ENCODE measurements at regions not wholly inside any gene's neighbourhood (a gene's known extent, or its start where the extent isn't known, plus 50 kb on each side); places are given as distances from the start of the nearest gene placed in this dataset.

DNA sequence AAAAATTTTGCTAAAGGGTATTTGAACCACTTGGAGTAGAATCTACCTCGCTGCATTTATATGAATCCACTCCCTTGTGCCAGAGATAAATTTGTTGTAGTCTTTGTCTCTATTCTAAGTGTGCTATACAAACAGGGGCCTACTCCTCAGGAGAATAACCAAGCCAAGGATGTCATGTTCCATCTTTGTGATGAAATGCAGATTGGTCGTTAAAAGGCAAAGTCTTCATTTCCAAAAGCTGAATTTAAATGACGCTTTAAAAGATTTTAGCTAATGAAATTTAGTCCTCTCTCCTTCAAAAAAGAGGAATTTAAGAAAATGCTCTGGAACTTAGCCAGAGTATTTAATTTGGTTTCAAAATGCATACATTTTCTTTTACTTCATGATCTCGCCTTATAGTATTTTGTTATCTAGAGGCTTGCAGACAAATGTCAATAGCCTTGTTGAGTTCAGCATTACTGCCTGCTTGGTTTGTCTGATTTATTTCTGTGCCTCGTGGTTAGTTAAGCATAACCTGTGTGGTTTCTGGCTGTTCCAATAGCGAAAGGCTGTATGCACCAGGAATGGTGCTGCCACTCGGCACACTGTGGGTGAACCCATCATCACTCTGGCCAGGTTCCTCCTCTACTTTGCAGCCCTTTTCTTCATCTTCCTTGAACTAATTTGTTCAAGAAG lies 417.6 kb downstream of the ZNF521 start:
- intact Hi-C loops (cut with micrococcal nuclease): no loop called here

DNA sequence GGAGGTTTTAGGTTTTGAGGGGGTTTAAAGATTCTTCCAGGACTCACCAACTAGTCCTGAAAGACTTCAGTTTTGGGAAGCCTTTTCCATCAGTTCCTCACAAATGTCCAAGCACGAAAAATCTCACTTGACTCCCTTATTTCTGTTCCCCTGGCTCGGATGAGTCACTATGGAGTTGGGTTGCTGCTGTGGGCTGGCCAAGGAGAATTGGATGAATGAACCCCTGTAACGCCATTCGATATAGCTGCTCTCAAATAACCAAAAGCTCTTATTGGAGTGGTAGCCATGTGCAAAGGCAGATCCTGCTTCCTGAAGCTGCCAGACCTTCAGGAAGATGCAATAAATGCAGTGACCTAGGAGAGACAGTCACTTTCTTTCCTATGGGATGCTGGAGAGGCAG lies 417.0 kb downstream of the ZNF521 start:
- intact Hi-C loops (cut with micrococcal nuclease): no loop called here

DNA sequence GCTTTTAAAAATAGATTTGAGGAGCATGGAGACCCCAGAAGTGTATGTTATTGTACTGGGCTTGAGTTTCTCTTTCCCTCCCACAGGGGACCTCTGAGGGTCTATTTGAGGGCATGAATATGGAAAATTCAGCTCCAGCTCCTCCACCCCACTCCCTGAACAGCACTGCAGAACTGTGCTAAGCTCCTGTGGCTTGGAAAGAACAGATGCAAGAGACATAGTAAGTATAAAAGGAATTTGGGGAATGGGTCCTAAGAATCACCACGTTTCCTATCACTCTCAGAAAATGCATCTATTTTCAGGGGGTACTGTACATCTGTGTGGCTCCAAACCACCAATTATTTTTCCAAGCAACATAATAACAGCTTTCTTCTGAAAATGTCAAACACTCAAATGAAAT lies 416.1 kb downstream of the ZNF521 start:
- intact Hi-C loops (cut with micrococcal nuclease): no loop called here

DNA sequence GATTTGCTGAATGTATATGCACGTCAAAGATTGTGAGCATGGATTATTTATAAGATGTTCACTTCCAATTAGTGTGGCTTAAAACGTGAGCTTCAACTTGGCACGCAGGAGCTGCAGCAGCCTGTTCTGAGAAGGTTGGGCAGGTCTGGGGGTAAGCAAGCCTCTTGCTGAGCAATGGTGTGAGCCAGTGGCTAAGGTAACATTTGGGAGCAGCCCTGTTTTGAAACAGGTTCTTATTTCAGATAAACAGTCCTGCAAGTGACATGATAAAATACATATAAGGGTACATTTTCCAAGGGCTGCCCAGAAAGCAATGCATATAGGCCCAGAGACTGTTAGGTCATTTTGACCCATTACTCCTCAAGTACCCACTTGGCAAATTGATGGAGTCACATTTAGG lies 415.3 kb downstream of the ZNF521 start:
- intact Hi-C loops (cut with micrococcal nuclease): no loop called here

DNA sequence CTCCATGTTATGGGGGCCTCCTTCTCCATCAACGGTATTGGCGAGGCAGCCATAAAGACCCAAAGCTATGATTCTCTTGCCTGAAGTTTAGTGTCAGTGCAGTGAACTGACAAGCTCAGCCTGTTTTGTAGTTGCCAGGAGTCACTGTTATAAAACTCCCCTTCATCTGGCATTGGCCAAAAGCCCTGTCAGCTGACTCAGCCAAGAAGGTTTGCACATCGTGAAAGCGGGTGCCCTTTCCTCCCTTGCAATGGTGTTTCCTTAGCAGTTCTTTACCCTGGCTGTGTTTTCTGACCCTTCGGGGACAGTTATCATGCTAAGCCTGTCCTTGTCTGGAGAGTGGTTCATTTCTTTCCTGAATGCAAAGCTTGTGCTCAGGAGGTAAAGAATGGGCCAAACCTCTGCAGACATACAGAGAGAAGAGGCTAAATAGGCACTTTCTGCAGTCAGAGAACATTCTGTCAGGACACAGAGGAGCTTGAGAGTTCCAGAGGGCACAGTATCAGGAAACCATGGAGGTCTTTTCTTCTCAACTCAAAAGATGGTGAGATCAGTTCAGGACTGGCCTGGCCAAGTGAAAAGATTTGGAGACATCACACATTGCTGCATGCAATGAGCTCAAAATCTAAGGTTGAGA lies 414.2 kb downstream of the ZNF521 start:
- intact Hi-C loops (cut with micrococcal nuclease): no loop called here

DNA sequence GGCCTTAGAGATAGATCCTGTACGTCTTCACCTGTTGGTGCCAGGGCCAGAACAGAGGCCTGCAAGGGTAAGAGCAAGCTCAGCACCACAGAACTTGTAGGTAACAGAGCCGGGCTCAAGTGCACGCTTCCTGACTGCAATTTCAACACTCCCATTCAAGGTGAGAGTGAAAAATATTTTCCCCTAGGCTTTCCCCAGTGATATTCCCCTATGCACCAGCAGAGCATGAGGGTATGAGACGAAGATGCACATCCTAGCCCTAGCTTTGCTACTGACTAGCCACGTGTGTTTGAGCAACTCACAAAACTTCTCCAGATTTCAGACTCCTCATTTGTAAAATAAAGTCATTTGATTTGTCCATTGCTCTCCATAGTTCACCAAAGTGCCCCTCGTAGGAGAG lies 411.6 kb downstream of the ZNF521 start:
- intact Hi-C loops (cut with micrococcal nuclease): no loop called here

DNA sequence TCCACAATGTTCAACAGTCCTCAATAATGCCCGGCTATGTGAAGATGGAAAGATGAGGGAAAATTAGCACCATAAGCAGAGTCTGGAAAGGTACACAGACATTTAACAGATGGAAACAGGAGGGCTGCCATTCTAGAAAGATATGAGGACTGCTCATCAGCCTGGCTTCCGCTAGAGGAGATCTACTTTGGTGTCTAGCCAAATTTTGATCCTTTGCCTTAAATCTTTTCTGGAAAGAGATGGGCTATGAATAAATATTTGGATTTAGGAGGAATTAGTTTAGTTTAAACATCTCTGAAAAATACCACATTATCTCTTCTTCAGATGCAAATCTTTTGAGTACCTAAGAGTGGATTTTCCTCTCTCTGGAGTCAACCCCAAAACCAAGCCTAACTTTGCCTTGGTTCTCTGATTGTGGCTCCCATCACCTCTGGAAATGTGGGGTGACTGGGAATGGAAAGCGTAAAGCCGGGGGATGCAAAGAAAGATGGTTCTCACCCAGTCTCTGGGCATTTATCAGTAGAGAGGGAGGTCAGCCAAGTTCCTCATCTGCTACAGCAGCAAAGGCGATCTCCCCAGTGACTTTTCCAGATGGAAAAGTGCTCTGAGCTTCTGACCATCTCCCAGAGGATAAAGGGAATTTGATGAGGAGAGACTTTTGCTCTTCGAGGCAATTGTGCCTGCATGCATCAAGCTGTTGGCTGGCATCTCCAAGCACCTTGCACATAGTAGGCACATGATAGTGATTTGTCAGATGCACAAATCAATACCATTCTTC lies 410.6 kb downstream of the ZNF521 start:
- intact Hi-C loops (cut with micrococcal nuclease): no loop called here

DNA sequence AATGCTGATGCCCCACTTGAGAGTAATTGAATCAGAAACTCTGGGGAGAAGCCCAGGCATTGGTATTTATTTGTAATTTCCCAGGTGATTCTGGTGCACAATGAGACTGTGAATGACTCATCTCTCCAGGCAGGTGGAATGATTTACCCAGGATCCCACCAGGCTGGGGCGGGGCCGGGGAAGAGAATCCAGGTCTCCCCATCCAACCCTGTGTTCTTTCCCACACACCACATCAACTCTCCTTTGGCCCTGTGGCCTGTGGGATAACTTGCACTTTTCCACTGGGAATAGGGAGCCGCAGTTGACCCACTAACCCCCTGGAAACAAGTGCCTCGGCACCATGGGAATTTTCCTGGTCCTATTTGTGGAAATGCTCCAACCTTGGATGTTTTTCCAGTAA lies 409.8 kb downstream of the ZNF521 start:
- intact Hi-C loops (cut with micrococcal nuclease): no loop called here

DNA sequence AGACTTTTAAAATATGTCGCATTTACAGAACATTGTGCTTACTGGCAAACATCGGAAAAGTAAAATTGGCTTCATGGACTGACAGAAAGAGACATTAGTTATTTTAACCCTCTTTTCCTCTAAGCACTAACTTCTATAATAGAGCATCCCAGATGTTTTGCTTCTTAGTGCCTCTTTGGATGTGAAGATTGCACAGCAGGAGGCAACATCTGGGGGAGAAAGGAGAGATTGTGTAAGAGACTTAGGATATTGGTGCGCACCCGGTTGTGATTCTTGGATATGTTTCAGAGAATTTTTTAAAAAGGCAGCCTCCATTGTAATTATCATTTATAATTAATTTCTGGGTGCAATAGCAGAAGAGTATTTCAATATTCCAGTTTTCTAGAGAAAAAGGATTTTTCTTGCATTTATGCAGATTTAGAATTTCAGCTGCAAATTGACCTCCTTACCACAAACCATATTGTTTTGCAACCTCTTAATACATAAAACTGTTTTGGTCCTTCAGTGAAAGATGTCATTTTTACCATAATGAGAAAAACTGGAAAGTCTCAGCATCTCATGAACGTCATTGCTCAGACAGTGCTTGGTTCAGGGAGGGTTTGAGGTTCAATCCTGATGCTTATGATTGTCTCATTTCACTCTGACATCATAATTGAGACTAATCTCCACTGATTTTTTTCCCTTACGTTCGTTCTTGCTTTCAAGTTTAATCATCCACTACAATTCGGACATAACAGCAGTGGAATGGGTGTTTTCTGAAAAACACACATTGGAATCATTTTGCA lies 404.3 kb downstream of the ZNF521 start:
- intact Hi-C loops (cut with micrococcal nuclease): no loop called here

DNA sequence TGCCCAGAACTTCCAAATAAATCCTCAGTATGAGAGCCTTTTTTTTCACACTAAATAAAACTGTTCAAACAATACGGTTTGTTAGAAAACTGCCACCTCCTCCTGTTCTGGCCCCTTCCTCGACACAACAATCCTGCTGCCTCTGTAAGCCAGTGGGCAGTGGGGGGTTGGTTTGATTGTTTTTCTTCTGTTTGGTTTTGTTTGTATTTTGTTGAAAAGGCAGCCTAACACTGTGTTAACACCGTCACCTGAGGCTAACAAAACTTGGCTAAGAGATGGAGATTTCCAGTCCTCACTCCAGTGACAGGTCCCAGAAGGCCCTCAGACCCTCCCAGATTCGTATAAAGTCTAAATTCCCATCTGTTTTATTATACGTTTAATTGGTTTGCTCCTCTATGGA lies 402.1 kb downstream of the ZNF521 start:
- intact Hi-C loops (cut with micrococcal nuclease): no loop called here

DNA sequence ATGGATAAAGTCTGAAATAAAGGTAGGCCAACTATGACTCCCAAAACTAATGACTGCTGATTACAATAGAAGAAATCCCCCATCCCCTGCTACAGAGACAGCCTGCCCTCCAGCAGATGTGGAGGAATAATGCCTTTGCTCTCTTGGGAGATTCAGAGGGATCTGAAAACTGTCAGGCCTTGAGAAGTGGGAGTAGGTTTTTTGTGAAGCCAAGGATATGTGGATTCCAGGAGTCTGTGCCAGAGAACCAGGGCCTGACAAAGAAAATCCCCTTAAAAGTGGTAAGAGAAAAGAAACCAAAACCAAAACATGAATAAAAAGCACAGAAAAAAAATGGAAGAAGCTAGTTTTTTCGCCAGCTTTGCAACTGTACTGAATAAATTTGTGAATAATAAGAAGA lies 397.6 kb downstream of the ZNF521 start:
- intact Hi-C loops (cut with micrococcal nuclease): no loop called here

DNA sequence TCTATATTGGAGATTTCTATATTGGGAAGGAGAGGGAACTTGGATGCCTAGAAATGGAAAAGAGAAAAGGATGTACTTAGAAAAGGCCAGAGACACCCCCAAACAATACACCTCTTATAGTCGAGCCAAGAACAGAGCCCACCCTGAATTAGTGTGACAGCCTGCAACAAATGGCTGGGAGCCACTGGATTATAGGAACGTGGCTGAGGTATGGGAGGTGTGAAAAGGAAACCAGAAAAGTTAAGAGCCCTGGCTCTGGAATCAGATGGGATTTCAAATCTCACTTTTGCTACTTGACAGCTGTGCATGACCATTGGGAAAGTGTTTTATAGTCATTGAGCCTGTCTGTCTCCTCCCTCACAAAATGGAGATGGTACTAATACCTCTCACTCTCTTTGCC lies 394.0 kb downstream of the ZNF521 start:
- intact Hi-C loops (cut with micrococcal nuclease): no loop called here

DNA sequence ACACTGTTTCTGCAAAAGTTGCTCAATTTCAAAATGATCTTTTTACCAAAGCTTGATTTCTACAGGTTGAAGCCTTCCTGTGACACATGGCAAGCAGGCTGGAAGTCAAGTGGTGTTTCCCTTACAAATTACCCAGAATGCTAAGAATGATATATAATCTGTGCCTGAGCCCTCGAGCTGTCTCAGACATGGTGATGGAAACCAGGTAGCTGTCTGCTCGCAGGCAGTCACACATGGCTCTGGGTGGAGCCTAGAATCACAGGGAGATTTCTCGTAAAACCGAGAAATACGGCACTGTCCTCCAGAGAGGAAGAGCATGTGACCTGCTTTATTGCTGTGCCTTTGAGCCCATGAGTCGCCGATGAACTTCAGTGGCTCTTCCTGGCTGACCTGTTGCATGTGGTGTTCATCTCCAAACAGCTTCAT lies 392.9 kb downstream of the ZNF521 start:
- intact Hi-C loops (cut with micrococcal nuclease): no loop called here

DNA sequence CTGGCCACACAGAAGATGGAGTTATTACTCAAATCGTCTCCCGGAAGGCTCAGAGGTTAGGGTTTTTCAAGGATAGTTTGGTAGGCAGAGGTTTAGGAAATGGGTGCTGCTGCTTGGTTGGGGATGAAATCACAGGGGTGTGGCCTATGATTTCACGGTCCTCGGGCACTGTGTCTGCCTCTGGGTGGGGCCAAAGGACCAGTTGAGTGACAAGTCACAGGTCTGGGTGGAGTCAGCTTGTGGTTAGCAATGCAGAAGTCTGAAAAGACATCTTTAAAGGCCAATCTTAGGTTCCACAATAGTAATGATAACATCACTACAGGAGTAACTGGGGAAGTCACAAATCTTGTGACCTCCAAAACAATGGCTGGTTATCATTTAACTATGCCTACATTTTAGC lies 387.8 kb downstream of the ZNF521 start:
- intact Hi-C loops (cut with micrococcal nuclease): no loop called here

DNA sequence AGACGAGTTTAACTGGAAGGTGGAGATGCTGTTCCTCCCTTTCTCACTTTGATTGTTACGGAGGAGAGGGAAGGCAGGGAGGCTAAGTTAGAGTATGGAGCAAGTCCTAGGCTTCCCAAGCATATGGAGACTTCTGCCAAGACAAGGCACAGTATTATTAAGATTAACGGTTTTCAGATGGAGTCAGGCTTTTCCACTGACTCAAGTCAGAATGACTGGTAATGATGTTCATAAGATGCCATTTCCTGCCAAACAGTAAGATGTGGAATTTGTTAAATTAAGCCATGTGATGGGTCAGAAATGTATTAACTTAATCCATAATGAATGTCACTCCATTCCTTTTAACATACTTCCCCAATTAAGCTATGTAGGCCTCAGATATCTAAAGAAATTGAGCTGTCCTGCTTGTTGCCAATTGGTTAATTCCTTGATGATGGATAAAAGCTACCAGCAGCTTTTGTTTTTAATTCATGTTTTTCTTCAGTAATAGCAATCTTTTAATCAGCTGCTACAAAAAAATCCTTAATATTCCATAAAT lies 383.7 kb downstream of the ZNF521 start:
- intact Hi-C loops (cut with micrococcal nuclease): no loop called here

DNA sequence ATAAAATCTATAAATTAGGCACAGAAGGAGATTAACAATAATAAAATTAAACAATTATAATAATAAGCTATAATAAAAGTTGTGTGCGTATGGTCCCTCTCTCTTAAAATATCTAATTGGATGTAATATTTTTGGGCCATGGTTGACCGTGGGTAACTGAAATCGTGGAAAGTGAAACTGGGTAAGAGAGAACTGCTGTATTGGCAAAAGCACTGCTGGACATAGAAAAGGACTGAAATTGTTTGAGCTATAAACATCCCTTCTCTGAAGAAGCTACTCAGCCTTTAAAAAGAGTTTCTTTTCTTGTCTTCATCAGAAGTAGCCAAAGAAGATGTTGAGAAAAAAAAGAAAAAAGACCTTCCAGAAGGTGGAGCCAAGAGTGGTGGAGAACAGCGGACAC lies 379.4 kb downstream of the ZNF521 start:
- intact Hi-C loops (cut with micrococcal nuclease): no loop called here

DNA sequence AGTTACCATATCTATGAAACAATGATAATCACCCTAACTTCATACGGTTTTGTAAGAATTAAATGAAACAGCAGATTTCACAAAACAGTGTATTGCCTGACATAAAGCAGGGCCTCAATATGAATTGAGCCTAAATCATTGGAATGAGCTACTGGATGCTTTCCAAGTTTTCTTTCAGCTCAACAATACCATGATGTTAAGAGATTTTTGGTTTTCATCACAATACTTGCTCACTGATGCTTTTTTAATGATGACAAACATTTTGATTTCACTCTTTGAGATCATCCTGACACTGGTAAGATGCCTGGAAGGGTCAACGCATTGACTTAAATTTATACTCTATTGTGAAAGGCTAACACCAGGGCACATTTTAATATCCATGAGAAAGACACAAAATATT lies 377.5 kb downstream of the ZNF521 start:
- intact Hi-C loops (cut with micrococcal nuclease): no loop called here

DNA sequence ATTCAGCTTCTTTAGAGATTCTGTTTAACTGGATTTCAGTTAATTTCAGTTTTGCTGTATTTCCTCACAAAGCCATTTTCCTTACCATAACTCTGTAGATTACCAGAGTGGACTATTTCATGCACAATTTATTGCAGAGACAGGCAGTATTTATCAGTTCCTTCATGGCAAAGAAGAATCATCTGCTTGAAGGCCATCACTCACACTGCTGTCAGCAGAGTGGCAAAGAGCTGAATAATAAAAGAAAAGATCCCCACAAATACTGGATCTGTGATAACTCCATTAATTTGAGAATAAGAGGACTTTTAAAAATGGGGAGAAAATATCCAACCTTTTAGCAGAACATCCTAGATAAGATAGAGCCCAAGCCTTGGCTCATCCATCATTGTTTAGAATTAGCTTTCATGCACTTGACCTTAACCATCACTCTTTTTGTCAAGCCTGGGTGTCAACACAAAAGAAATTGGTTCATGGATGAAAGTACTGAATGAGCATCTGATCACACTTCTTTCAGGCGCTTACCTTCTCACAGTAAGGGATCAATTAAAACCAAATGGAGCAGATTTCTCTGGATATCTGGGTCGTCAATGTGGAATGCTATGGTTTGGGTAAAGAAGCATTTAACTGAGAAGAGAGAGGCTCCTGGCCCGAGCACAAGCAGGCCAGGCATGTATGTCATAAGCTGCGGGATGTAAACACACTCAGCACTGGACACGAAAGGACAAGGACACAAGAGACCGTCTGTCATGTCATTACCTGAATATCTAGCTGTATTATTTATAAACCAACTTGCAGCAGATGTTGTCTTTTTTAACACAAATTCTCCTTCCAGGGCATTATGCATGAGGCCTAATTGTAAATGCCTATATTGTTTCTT lies 376.2 kb downstream of the ZNF521 start:
- intact Hi-C loops (cut with micrococcal nuclease): no loop called here

DNA sequence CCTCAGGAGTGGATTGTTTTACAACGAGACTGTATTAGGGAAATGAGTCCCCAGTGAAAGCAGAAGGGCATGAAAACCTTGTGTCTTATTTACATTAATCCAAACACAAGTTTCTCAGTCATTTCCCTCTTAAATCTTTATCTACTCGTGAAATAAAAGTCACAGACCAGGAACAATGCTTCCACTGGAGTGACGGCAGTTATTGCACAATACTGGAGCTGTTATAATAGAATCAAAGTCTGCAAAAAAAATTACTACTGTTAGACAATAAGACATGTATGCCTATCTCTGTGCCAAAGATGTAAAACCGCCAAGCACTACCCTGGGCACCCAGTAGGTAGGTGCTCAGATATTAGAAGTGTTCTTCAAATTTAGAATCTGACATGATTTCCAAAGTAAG lies 375.5 kb downstream of the ZNF521 start:
- intact Hi-C loops (cut with micrococcal nuclease): no loop called here

DNA sequence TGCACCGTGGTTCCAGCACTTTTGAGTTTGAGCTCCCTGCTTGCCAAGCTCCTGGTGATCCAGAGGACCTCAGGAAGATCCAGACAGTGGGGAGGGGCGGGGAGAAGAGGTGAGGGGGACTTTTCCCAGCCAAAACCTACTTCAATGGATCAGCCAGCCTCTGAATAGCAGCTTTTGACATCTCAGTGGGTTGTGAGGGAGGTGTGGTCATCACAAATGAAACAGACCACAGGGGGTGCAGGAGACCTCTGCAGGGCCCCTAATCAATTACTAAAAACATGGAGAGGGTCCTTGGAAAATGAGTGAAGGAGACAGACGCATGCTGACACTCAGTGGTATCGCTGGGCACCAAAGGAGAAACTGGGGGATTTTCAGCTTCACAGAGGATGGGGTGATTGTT lies 372.7 kb downstream of the ZNF521 start:
- intact Hi-C loops (cut with micrococcal nuclease): no loop called here

DNA sequence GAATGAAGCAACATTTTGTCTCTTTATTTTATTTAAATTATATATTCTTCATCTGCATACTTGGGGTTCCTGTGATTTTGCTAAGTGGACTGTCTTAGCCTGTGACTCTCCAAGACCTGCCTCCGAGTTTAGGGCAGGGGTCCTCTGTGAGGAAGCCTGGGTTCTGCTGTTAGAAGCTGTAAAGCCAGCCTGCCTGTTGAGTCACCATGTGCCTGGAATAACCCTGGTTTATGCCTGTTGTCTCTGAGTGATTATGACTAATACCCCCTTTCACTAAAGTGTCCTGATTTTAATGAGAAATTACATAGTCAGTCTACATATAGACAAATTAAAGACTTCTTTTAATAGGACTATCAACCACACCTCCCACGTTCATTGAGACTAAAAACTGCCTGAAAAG lies 369.1 kb downstream of the ZNF521 start:
- intact Hi-C loops (cut with micrococcal nuclease): no loop called here
